ENCODE measurements at regions not wholly inside any gene's neighbourhood (a gene's known extent, or its start where the extent isn't known, plus 50 kb on each side); places are given as distances from the start of the nearest gene placed in this dataset.

DNA sequence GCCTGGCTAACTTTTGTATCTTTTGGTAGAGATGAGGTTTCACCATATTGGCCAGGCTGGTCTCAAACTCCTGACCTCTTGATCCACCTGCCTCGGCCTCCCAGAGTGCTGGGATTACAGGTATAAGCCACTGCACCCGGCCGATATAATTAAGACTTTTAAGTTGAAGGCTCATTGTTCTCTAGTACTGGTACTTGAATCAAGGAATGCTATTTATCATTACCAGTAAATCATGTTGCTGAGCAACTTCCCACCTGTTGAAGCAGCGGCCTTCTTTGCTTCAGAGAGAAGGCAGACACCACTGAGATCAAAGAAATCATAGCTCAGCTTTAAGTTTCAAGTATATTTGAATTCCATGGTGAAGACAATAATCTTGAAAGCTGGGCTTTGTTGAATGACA is 58.8 kb upstream of the TMEM163 start:
- Histone ChIP-seq H3K36me3 (ENCODE audit: control insufficient read depth in 2 of 2, extremely low read depth in 1 of 2, insufficient read depth in 2 of 2, low read length in 2 of 2) (no peaks in the 10 kb centered on the region), H3K4me1 (ENCODE audit: control insufficient read depth, extremely low read depth, insufficient read depth, low read length) (peaks cover 12% of the 10 kb centered on the region), H3K9me1 (replicated peaks; ENCODE audit: control insufficient read depth, extremely low read depth, insufficient read depth, low read length) (no peaks in the 10 kb centered on the region), H3K79me2 (ENCODE audit: control insufficient read depth, insufficient read depth, low read length) (no peaks in the 10 kb centered on the region), H4K20me1 (replicated peaks; ENCODE audit: control insufficient read depth, extremely low read depth, insufficient read depth, low read length) (no peaks in the 10 kb centered on the region), H3K4me3 (replicated peaks in 1 of 3; ENCODE audit: insufficient read depth in 1 of 3, low read depth in 1 of 3, low read length in 3 of 3) (no peak overlapping the region), H3K27ac (ENCODE audit: insufficient read depth, low read depth, low read length) (no peak overlapping the region), H3K9me3 (replicated peaks; ENCODE audit: control insufficient read depth, insufficient read depth, low read length) (no peaks in the 10 kb centered on the region), H3K27me3 (ENCODE audit: control insufficient read depth in 2 of 2, insufficient read depth in 2 of 2, low read length in 2 of 2) (no peaks in the 10 kb centered on the region), H3K4me2 (ENCODE audit: insufficient read depth, low read length) (no peak overlapping the region), H2AFZ (ENCODE audit: low read depth, low read length) (no peak overlapping the region), H3K9ac (replicated peaks; ENCODE audit: extremely low read depth, insufficient read depth, low read length) (no peak overlapping the region)
- DNase-seq (ENCODE audit: low read depth, low spot score) (no peak), FAIRE-seq (no peak)
- POLR2A ChIA-PET: no interaction called here
- TF ChIP-seq JUN (IDR thresholded peaks at IDR 0.05; ENCODE audit: borderline replicate concordance, insufficient read depth, insufficient read length, low read depth): no peak
- no peak for TF ChIP-seq POLR2AphosphoS5 (IDR thresholded peaks at IDR 0.05; ENCODE audit: insufficient read depth, low read depth, low read length)
- no peak for TF ChIP-seq FOS (IDR thresholded peaks at IDR 0.05; ENCODE audit: borderline replicate concordance, insufficient read depth, low read length)
- TF ChIP-seq EZH2 (IDR thresholded peaks at IDR 0.05; ENCODE audit: borderline replicate concordance, low read depth, low read length, severe bottlenecking): no peak
- TF ChIP-seq POLR2A (IDR thresholded peaks at IDR 0.05; ENCODE audit: low read depth, low read length): no peak
- TF ChIP-seq GATA2 (IDR thresholded peaks at IDR 0.05; ENCODE audit: insufficient read depth, insufficient read length, low read depth, low read length): no peak
- TF ChIP-seq, protein P1, sequence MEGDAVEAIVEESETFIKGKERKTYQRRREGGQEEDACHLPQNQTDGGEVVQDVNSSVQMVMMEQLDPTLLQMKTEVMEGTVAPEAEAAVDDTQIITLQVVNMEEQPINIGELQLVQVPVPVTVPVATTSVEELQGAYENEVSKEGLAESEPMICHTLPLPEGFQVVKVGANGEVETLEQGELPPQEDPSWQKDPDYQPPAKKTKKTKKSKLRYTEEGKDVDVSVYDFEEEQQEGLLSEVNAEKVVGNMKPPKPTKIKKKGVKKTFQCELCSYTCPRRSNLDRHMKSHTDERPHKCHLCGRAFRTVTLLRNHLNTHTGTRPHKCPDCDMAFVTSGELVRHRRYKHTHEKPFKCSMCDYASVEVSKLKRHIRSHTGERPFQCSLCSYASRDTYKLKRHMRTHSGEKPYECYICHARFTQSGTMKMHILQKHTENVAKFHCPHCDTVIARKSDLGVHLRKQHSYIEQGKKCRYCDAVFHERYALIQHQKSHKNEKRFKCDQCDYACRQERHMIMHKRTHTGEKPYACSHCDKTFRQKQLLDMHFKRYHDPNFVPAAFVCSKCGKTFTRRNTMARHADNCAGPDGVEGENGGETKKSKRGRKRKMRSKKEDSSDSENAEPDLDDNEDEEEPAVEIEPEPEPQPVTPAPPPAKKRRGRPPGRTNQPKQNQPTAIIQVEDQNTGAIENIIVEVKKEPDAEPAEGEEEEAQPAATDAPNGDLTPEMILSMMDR (IDR thresholded peaks at IDR 0.05; ENCODE audit: extremely low read depth in 1 of 2, insufficient read depth in 1 of 2, low read depth in 1 of 2, low read length in 2 of 2): no peak
- no peak for TF ChIP-seq MYC (IDR thresholded peaks at IDR 0.05; ENCODE audit: low read depth, low read length)
- TF ChIP-seq, protein P2, sequence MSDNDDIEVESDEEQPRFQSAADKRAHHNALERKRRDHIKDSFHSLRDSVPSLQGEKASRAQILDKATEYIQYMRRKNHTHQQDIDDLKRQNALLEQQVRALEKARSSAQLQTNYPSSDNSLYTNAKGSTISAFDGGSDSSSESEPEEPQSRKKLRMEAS (IDR thresholded peaks at IDR 0.05; ENCODE audit: insufficient read depth, insufficient read length): no peak
- dilution Hi-C loops (cut with MboI; ENCODE audit: extremely low pct_ligation_motif_present, low sequenced_read_pairs): no loop called here
- BruUV-seq (replicated peaks): no TSS peak
- intact Hi-C loops (cut with micrococcal nuclease): no loop called here
- CTCF ChIA-PET: interaction anchor here (0.6 to 1.2 kb wide), 3 partner anchors 119 to 317 kb away, joined by 3 to 4 read pairs (median 3); no protein-coding TSS in a partner anchor
